Vagina (tissue), 2 donors: ENCODE measurements at regions not wholly inside any gene's neighbourhood (a gene's known extent, or its start where the extent isn't known, plus 50 kb on each side); places are given as distances from the start of the nearest gene placed in this dataset.
"Not testable (repeated sequence)": the region's sequence is repeated elsewhere in the genome, so short reads cannot be mapped to it uniquely, and the experiment has no call there.

Source experiments
- DNase-seq, 2 donors: peaks; one replicate each; pipeline ENCODE4 v3.0.0-alpha.2; 2017; ENCODE audit errors: extremely low spot score in 2 of 2
- H3K27ac ChIP-seq: fragments of 200-600 bp; sonication (generic); one replicate; pipeline ENCODE4 v1.5.1; 2019
- H3K27me3 ChIP-seq: fragments of 200-600 bp; sonication (generic); one replicate; pipeline ENCODE4 v1.5.1; 2019
- H3K36me3 ChIP-seq, 2 donors: fragments of 200-600 bp; sonication (generic); one replicate each; pipeline ENCODE4 v1.5.1; 2017 to 2019
- H3K4me1 ChIP-seq: fragments of 200-600 bp; sonication (generic); one replicate; pipeline ENCODE4 v1.5.1; 2019
- H3K4me3 ChIP-seq, 2 donors: fragments of 200-600 bp; sonication (generic); 1 replicate in 1 of 2; 2 replicates in 1 of 2; pipeline ENCODE4 v1.5.1; 2016 to 2019
- H3K9me3 ChIP-seq: fragments of 200-600 bp; sonication (generic); one replicate; pipeline ENCODE4 v1.5.1; 2019
- POLR2A ChIP-seq, 2 donors: fragments of 450-650 bp; IDR thresholded peaks; one replicate each; pipeline ENCODE4 v1.6.1; 2017; ENCODE audit warnings: antibody characterized with exemption in 2 of 2, mild to moderate bottlenecking in 2 of 2, moderate library complexity in 2 of 2
- POLR2AphosphoS5 ChIP-seq, 2 donors: sonication (generic); formaldehyde crosslinking; IDR thresholded peaks; one replicate each; pipeline ENCODE4 v1.9.0; 2017; ENCODE audit warnings: antibody characterized with exemption in 2 of 2, mild to moderate bottlenecking in 2 of 2, low read depth in 1 of 2; ENCODE audit not compliant: insufficient read depth in 1 of 2
- intact Hi-C: fragments of 100-400 bp; cut with DNase I; formaldehyde crosslinking; loops from one replicate; pipeline ENCODE4 v1.15.1; 2023
- TF ChIP-seq, protein P1 (sequence below), 3 experiments: fragments of 450-650 bp in 2 of 3; fragments of 200-600 bp in 1 of 3; sonication (generic) in 1 of 3; IDR thresholded peaks; one replicate each; pipeline ENCODE4 v1.5.1; 2017 to 2019; ENCODE audit warnings: antibody characterized with exemption in 3 of 3, mild to moderate bottlenecking in 2 of 3, moderate library complexity in 2 of 3

DNA sequence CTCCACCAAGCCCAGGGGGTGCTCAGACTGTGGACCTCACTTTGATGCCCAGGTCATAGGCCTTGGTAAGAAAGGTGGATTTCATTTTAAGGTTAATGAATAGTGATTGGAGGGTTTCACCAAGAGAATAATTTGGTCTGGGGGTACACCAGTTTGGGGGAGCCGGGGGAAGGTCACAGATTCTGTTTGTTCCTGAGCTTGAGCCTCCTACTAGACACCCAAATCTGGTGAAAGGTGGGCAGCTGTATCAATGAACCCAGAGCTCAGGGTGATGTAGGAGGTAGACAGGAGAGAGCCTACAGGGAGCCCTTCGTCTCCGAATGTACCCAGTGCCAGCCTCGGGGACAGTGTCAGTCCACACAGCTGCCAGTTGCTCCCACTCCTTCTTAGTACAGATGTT is 63.7 kb upstream of the ATP12A start:
- Histone ChIP-seq H3K4me1 (no peaks in the 10 kb centered on the region), H3K4me3 (no peak overlapping the region), H3K36me3 (no peaks in the 10 kb centered on the region), H3K27ac (no peak overlapping the region), H3K9me3 (no peaks in the 10 kb centered on the region), H3K27me3 (no peaks in the 10 kb centered on the region)
- no peak for DNase-seq
- intact Hi-C loops = no loop called here
- TF ChIP-seq POLR2A (IDR thresholded peaks at IDR 0.05) (no peak), POLR2AphosphoS5 (IDR thresholded peaks at IDR 0.05; ENCODE audit: insufficient read depth in 1 of 2, low read depth in 1 of 2) (no peak)
- TF ChIP-seq, protein P1, sequence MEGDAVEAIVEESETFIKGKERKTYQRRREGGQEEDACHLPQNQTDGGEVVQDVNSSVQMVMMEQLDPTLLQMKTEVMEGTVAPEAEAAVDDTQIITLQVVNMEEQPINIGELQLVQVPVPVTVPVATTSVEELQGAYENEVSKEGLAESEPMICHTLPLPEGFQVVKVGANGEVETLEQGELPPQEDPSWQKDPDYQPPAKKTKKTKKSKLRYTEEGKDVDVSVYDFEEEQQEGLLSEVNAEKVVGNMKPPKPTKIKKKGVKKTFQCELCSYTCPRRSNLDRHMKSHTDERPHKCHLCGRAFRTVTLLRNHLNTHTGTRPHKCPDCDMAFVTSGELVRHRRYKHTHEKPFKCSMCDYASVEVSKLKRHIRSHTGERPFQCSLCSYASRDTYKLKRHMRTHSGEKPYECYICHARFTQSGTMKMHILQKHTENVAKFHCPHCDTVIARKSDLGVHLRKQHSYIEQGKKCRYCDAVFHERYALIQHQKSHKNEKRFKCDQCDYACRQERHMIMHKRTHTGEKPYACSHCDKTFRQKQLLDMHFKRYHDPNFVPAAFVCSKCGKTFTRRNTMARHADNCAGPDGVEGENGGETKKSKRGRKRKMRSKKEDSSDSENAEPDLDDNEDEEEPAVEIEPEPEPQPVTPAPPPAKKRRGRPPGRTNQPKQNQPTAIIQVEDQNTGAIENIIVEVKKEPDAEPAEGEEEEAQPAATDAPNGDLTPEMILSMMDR (IDR thresholded peaks at IDR 0.05) = no peak

DNA sequence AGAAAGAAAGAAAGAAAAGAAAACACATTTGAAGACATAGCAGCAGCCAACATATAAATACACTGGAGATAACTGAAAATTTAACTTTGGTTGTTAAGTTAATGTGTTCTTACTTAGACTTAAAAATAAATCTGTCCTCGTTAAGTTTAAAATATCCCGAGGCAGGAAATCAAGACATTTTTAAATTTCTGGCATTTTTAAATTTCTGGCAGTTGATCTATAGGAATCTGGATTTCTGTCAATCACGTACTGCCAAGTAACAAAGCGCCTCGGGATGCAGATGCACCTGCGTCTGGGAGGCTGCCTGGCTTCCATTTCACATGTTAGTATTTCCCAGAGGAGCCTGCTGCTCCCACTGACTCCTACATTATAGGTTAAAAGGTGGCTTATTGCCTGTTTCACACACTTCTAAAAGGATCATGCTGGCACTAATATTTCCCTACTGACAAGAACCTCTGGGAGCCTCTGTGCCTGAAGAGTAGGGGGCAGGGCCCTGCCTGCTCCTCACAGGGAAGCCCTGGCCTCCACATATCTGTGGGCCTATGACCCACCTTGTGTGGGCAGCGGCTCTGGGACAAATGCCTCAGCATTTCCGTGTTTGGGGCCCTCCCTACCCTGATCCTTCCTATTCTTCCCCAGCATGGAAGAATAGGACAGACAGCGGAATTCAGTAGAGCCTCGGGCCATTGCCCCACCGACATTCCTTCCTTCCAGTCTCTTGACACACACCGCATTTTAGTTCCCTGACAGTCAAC is 62.8 kb upstream of the ATP12A start:
- Histone ChIP-seq H3K4me3 (no peak overlapping the region), H3K9me3 (no peaks in the 10 kb centered on the region), H3K36me3 (no peaks in the 10 kb centered on the region), H3K27ac (no peak overlapping the region), H3K4me1 (no peaks in the 10 kb centered on the region), H3K27me3 (no peaks in the 10 kb centered on the region)
- TF ChIP-seq, protein P1 (IDR thresholded peaks at IDR 0.05) = no peak
- TF ChIP-seq POLR2AphosphoS5 (IDR thresholded peaks at IDR 0.05; ENCODE audit: insufficient read depth in 1 of 2, low read depth in 1 of 2) (no peak), POLR2A (IDR thresholded peaks at IDR 0.05) (no peak)
- no peak for DNase-seq
- intact Hi-C loops = no loop called here

DNA sequence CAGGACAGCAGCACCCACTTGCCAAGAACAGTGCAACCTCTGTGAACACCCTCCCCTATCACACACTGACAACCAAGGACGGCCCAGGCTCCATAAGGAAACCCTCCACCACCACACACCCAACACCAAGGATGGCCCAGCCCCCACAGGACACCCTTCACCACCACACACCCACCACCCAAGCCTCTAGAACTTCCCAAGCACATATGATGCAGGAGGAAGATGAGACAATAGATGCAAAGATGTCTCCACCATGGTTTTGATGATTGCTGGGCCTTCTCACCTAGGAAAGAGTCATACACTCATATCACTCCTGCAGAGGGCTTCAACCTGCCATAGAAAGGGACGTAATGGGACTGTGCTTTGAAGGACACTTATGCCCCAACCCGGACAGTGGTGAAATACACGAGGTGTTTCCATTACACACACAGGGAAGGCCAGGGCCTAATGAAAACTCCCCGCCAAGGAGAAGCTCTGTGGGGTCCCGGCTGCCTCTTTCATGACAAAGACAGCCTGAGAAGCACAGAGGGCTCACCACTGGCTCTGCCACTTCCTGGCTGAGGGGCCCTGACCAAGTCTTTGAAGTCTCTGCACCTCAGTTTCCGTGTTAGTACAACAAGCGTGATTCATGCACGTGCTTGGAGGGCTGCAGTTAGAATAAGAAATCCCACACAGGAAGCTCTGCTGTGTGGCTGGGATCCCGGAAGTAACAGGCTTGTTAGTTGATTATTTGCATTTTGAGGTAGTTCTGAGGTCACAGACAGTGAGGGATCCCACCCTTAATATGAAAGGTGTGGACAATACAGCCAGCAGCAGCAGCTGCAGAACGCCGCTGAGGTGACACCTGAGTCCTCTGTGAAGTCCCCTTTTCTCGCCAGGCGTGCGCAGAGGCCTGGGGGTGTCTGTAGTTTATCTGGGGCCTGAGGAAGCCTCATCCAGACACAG is 61.9 kb upstream of the ATP12A start:
- Histone ChIP-seq H3K36me3 (no peaks in the 10 kb centered on the region), H3K9me3 (no peaks in the 10 kb centered on the region), H3K27me3 (no peaks in the 10 kb centered on the region), H3K4me3 (no peak overlapping the region), H3K4me1 (no peaks in the 10 kb centered on the region), H3K27ac (no peak overlapping the region)
- intact Hi-C loops = no loop called here
- TF ChIP-seq POLR2A (IDR thresholded peaks at IDR 0.05) (no peak), POLR2AphosphoS5 (IDR thresholded peaks at IDR 0.05; ENCODE audit: insufficient read depth in 1 of 2, low read depth in 1 of 2) (no peak)
- TF ChIP-seq, protein P1 (IDR thresholded peaks at IDR 0.05) = no peak
- DNase-seq = peak in 1 of 2 donors; percentile 81

DNA sequence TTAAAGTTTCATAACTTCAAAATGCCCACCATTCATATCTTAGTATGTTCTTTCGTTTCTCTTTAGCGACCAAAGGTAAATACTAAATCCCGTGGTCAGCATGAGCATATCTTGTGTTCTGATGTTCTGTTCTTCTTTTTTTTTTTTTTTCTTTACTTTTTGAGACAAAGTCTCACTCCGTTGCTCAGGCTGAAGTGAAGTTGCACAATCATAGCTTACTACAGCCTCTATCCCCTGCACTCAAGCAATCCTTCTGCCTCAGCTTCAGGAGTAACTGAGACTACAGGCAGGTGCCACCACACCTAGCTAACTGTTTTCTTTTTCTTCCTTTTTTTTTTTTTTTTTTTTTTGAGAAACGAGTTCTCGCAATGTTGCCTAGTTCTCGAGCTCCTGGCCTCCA is 60.9 kb upstream of the ATP12A start:
- H3K9me3 ChIP-seq = no peaks in the 10 kb centered on the region
- H3K27ac ChIP-seq = no peak overlapping the region

DNA sequence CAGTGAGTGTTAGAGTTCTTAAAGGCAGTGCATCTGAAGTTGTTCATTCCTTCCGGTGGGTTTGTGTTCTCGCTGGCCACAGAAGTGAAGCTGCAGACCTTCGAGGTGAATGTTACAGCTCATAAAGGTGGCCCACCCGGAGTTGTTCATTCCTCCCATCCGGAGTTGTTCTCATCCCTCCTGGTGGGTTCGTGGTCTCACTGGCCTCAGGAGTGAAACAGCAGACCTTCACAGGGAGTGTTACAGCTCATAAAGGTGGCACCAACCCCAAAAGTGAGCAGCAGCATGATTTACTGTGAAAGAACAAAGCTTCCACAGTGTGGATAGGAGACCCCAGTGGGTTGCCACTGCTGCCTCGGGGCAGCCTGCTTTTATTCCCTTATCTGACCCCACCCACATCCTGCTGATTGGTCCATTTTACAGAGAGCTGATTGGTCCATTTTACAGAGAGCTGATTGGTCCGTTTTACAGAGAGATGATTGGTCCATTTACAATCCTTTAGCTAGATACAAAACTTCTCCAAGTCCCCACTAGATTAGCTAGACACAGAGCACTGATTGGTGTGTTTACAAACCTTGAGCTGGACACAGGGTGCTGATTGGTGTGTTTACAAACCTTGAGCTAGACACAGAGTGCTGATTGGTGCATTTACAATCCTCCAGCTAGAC is 57.6 kb upstream of the ATP12A start:
- DNase-seq, H3K9me3 ChIP-seq, H3K27me3 ChIP-seq, H3K36me3 ChIP-seq, H3K4me1 ChIP-seq, H3K4me3 ChIP-seq, intact Hi-C loops, H3K27ac ChIP-seq: not testable (repeated sequence)

More for the DNA sequence above, 60.9 kb upstream of the ATP12A start:
- Histone ChIP-seq H3K4me3 (no peak overlapping the region), H3K27me3 (no peaks in the 10 kb centered on the region), H3K36me3 (no peaks in the 10 kb centered on the region), H3K4me1 (no peaks in the 10 kb centered on the region)
- intact Hi-C loops = no loop called here
- TF ChIP-seq POLR2AphosphoS5 (IDR thresholded peaks at IDR 0.05; ENCODE audit: insufficient read depth in 1 of 2, low read depth in 1 of 2) (no peak), POLR2A (IDR thresholded peaks at IDR 0.05) (no peak)
- TF ChIP-seq, protein P1 (IDR thresholded peaks at IDR 0.05) = no peak
- no peak for DNase-seq
